Activated CD4-positive, alpha-beta T cell treated with anti-CD3 and anti-CD28 coated beads, Interleukin-2, Interleukin-4, amounts not matched to agents 100 ng/mL and 50 ng/mL, durations not matched to agents 16 hours and 8 hours (primary cell): ENCODE measurements at regions not wholly inside any gene's neighbourhood (a gene's known extent, or its start where the extent isn't known, plus 50 kb on each side); places are given as distances from the start of the nearest gene placed in this dataset.
"Not testable (repeated sequence)": the region's sequence is repeated elsewhere in the genome, so short reads cannot be mapped to it uniquely, and the experiment has no call there.

Experiments
- DNase-seq: peaks from one replicate; pipeline ENCODE4 v3.0.0-alpha.2; 2020; ENCODE audit warnings: low spot score

DNA sequence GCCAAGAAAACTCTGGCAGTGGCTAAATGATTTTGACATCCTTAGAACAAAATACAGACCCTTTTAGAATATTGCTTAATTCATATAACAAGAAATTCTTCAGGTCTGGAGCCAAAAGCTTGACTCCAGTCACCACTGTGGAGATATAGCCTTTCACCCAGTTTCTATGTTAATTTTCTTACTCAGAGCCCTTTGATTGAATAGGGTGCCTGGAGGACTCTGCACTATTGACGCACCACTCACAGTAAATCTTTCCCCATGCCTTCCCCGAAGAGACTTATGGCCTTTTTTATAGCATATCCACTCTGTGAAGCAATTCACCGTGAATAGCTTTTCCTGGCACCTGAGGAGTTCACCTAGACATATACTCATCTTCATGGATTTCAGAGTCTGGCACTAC lies 613.8 kb downstream of the ZWINT start:
- no peak for DNase-seq

DNA sequence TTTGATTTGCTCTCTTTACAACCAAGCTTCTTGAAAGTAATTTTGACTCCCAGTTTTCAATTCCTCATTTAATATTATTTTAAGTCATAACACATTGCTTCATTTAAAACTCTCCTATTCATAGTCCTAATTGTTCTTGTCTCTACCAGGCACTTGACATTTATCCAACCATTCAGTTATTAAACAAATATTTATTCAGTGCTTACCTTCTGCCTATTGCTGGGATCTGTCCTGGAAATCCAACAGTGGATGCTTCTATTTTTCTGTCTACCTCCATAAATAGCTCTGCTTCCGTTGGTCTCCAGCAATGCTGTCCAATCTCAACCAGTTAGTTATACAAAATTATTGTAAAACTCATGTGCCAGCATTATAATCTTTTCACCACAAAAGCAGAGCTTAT lies 615.1 kb downstream of the ZWINT start:
- DNase-seq = no peak

DNA sequence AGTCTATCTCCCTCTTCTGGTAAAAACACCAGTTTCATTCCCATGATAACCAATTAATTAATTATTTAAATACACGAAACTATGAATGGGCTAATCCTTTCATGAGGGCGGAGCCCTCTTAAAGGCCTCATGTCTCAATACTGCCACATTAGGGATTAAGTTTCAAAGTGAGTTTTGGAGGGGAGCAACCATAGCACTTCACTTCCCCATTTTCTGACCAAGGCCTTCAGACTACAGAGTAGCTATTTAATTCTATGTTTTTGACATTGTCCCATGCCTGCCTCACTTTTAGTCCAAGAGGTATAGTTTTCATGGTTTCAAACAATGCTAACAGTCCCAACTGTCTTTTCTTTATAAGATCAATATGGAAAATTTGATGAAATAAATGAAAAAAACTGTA lies 618.6 kb downstream of the ZWINT start:
- DNase-seq = no peak

DNA sequence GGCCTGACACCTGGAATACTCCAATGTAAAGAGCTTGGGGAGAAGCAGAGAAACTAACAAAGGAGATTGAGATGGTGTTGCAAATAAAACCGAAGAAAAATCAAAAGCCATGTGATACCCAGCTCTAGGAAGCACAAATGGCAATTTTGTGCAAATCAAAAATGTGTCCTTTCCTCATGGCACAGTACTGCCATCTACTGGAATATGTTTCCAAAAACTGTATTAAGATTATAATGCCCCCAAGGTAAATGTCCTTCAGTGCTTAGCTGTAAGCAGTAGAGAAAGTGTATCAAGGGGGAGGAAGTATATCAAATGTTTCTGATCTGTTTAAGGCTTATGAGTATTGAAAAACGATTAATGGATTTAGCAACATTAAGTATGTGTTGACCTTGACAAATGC lies 620.3 kb downstream of the ZWINT start:
- DNase-seq = not testable (repeated sequence)

DNA sequence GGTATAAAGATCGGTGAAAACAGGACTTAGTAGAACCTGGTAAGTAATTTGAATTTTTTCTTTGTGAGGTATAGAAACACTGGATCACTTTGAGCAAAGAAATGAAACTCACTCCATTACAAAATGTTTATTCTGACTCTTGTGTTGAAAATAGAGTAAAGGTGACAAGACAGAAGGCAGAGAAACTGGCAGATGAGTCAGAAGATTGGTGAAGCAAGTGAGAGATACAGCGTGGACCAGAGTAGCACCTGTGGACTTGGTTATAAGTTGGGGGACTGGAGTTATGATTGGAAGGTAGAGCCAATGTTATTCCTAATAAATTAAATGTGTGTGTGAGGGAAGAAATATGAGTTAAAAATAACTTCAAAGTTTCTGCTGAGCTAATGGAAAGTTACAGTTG lies 620.9 kb downstream of the ZWINT start:
- no peak for DNase-seq

DNA sequence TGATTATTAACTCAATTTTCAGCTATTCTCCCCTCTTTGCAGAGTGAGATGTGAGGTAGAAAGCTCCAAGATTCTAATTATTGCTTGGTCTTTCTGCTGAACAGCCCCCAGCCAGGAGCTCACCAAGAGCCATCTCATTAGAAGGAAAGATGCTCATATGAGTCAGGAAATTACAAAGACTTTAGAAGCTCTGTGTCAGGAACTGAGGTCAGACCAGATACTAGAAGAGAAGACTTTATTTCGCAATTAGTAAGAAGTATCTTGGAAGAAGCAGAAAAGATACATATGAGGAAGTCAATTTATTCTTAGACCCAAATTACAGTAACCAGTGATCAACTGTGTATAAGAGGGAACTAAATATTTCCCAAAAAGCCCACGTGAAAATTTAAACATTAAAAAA lies 626.9 kb downstream of the ZWINT start:
- no peak for DNase-seq

DNA sequence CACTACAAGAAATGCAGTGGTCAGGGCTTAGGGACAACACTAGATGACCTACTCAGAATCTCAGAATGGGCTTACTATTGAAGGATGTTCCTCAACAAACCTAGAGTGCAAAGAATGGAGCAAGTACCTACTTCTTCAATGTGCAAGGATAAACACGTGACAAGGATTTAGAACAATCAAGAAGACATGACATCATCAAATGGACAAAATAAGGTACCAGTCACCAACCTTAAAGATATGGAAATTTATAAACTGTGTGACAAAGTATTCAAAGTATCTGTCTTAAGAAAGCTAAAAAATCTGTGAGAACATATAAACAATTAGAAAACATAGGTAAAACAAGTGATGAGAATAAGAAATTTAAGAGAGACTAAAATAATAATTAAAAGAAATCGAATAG lies 656.1 kb downstream of the ZWINT start:
- no peak for DNase-seq

DNA sequence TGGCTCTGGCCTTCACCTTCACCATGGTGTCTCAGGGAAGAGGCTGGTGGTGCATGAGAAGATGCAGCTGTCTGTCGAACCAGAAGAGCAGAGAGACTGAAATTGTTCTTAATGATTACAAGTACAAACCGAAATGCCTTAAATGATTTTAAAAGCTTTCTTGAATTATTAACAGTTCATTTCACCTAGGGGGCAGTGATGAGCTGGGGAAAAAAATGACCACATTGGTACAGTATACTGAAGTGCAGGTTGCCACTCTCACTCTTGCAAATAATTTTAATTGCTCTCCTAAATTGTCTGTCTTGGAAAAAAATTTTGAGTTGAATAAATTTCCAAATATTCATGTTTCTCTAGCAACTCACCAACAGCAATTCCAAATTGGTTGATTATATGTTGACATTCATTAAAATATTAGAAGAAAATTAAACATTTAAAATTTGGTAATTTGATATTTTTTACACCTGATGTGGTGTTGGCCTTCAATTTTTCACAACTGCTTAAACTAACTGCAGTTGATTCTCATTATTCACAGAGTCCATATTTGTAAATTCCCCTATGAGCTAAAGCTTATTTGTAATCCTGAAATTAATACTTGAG lies 692.6 kb downstream of the ZWINT start:
- peak; percentile 4 for DNase-seq

DNA sequence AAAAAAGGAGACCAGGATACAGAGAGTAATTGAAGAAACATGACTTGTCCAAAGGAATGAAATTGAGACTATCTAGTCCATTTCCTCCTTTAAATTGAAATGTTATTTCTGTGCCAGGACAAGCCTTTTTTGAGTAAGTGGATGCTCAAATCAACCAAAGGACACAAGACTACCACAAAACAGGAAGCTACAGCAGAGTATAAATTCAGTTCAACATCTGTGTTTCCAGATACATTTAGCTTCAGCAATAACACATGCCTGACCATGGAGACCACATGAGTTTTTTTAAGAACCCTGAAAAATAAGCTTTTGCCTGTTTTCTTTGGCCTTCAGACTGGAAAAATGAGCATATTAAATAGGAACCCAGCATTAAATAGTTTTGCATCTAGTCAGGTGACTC lies 707.5 kb downstream of the ZWINT start:
- no peak for DNase-seq

DNA sequence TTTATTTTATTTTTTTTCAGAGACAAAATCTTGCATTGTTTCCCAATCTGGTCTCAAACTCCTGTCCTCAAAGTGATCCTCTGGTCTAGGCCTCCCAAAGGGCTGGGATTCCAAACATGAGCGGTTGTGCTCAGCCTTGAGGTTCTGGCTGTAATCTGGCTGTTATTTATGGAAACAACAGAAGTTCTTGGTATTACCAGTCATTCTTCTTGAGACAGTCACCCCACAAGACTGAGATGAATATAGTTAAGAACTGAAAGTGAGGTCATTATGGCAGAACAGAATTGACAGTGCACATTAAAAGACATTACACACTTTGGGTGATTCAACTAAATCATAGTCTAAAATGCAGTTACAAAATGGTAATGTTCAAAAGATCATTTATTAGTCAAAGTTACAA lies 719.5 kb downstream of the ZWINT start:
- no peak for DNase-seq

DNA sequence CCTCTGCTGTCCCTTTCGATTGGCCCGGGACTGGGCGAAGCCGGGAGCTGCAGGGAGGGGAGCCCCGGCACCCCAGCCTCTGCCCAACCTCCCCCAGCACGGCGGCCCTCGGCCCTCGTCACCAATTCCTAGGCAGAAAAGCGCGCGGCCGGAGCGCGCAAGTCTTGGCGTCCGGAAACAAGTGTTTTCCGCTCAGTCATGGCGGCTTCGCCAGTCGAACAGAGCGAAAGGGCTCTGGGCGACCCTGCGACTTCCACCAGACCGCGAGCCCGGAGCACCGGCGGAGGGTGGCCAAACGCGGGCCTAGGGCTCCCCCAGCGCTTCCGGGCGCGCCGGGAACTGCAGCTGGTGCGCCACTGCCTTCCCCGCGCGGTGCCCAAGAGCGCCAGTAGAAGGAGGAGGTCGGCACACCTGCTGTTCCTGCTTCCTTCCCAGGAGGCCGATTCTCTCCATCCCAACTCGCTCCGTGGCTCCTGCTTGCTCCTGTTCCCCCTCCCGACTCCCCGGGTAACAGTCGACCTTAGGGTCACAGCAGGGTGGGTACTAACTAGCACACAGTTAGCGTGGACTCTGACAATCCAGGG lies 729.9 kb downstream of the ZWINT start:
- DNase-seq = peak; percentile 44

DNA sequence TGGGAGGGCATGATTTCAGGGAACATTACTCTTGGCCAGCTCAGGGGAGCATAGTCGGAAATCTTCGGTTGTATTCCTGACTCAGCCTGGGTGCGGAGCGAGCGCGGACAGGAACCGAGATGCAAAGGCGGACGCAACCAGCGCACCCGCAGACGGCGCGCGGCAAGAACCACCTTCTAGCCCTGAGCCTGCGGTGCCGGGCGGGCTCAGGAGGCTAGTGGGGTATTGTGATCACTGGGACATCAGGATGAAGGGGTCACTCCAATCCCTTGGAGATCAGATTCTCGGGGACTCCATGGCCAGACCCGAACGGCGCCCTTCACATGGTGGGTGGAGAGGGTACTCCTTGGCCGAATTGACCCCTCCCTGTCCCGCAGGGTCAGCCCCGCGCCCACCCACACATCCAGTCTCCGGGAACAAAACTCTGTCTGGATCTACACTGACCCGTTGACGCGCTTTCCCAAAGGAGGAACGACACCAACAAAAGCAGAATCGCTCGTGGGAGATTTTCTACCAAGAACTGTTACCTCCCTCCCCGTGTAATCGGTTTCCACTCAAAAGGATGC lies 730.5 kb downstream of the ZWINT start:
- no peak for DNase-seq

DNA sequence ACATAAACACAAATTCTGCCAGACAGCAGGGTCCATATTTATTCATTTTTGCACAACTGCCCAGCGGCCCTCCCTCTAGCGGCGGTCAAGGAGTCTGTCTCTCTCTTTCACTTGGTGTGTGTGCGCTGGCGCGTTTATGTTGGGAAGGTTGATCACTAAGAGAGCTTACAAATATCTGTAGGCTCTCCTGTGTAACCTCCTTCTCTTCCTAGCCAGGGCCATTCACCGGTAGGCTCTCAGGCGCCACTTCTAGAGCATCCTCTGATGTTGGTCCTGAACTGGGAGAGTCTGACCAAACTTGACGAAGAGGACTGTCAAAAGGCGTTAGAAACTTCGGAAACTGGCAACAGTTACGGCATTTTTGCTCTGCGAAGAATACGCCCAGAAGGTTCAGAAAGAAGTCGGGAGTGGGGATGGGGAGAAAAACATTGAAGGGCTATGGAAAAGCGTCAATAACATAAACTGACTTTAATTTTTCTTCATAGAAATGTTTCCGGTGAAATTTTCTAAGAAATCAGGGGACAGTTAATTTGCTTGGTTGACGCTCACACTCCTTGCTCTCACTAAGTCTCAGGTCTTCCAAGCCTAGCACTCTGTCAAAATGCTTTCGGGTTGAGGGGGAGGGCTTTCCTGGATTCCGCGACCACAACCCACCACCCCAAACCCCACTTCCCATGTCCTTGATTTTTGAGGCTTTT lies 731.1 kb downstream of the ZWINT start:
- DNase-seq = no peak

DNA sequence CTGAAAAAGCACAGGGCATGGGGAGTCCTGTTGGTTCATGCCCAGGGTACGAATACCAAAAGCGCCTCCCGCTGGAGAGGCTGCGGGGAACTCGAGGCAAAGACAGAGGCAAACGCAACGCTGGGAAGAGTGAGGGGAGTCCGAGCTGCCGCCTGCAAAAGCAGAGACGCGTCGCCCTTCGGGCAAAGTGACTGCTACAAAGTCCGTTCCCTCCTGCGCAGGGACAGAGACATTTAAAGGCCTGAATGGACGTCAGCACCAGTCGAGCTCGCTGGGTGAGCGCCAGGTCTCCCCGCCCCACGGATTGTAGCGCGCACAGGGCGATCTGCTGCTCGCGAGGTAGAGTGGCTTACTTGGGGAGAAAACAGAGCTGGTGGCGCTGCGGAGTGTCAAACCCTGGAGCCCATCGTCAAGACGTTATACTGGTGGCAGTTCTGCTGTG lies 732.8 kb downstream of the ZWINT start:
- DNase-seq = no peak

DNA sequence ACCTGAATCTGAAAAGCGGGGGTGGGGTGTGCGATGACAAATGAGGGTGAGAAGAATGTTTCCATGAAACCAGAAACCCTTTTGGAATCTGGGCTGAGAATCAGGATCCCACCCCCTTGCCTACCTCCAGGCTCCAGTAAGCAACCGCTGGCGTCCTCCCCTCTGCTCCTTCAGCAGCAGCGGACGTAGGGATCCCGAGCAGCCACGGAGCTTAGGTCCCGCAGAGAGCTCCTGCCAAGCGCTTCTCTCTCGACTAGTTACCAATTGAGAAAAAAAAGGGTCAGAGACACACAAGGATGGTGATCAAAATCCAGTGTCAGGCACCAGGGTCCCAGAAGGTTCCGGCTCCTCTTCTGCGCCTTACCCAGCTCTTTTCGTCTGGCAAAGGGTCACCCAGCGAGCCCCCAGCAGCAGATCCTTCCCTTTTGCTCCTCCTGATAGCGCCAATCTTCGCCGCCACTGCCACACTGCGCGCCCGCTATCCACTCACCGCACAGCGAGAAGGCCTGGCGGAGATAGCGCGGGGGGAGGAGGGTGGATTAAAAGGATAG lies 733.5 kb downstream of the ZWINT start:
- DNase-seq = no peak

DNA sequence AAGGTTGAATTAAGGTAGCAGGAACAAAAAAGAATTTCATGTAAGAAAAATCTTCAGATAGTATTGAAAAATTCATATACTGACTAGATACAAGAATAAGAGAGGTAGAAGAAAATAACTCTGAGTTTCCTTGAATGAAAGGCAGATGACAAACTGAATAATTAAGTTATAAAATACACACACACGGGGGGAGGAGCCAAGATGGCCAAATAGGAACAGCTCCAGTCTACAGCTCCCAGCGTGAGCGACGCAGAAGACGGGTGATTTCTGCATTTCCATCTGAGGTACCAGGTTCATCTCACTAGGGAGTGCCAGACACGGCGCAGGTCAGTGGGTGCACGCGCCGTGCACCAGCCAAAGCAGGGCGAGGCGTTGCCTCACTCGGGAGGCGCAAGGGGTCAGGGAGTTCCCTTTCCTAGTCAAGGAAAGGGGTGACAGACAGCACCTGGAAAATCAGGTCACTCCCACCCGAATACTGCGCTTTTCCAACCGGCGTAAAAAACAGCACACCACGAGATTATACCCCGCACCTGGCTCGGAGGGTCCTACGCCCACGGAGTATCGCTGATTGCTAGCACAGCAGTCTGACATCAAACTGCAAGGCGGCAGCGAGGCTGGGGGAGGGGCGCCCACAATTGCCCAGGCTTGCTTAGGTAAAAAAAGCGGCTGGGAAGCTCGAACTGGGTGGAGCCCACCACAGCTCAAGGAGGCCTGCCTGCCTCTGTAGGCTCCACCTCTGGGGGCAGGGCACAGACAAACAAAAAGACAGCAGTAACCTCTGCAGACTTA lies 759.2 kb downstream of the ZWINT start:
- not testable (repeated sequence) for DNase-seq

DNA sequence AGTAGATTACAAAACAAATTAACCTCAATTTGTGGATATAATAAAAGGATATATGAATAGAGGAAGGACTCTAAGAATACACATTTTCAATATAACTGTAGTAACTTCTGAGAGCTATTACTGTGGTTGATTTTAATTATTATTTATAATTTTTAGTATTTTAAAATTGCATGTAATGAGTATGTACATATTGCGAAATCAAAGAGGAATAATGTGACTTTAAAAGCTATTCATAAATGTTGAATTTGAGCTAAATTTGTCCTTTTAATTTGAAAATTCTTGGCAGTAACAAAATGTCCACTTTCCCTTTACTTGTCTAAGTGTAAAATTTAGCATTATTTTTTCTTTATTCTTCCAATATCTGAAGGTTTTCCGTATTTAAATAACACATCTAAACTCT lies 750.6 kb upstream of the PCDH15 start:
- no peak for DNase-seq

DNA sequence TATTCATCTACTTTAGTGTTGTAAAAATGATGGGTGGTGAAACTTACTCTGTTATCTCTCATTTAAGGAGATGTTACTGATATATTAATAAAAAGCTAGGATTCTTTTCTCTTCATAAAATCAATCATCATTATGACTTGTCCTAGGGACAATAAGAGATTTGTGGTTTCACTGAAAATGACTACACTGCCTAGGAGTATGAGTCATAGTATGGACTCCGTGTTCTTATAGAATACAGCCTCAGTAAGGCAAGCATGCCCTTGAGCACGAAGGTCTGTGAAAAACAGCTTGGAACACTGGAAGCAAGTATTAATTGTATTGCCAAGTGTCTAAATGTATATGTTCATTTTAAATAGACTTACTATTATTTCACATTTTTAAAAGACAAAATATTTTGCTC lies 749.2 kb upstream of the PCDH15 start:
- DNase-seq = no peak

DNA sequence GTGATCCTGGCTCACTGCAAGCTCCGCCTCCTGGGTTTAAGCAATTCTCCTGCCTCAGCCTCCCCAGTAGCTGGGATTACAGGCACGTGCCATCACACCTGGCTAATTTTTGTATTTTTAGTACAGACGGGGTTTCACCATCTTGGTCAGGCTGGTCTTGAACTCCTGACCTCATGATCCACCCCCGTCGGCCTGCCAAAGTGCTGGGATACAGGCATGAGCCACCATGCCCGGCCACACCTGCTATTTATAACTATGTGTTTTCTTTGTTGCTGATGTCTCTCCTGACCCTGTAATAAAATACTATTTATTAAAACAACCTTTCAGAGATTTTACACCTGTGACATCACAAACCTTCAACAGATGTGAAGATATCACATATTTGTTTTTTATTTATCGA lies 736.5 kb upstream of the PCDH15 start:
- not testable (repeated sequence) for DNase-seq

DNA sequence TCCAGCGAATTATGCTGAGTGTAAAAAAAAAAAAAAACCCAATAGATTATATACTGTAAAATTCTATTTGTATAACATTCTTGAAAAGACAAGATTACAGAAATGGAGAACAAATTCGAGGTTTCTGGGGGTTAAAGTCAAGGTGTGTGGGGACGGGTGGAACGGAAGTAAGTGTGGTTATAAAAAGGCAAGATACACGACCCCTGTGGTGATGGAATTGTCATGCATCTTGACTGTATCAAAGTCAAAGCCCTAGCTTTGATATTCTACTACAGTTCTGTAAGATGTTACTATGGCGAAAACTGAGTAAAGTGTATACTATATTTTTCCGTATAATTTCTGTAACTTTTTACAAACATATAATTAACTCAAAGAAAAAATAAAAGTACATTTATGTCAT lies 718.2 kb upstream of the PCDH15 start:
- no peak for DNase-seq

DNA sequence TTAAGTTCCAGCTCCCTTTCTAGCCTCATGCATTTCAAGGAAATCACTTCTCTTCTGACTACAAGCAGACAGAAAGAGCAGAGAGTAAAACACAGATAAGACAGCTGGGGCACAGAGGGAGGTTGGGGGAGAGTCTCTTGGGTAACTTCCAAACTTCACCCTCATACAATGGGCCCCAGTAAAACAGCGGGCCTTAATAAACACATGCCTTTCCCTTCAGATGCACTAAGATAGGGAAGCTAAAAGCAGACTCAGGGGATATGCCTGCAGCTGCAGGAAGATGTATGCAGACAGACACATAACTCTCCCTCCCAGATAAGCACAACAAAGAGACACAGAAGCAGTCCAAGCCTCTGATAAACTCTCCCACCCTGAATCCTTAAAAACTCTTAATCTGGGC lies 717.4 kb upstream of the PCDH15 start:
- not testable (repeated sequence) for DNase-seq

DNA sequence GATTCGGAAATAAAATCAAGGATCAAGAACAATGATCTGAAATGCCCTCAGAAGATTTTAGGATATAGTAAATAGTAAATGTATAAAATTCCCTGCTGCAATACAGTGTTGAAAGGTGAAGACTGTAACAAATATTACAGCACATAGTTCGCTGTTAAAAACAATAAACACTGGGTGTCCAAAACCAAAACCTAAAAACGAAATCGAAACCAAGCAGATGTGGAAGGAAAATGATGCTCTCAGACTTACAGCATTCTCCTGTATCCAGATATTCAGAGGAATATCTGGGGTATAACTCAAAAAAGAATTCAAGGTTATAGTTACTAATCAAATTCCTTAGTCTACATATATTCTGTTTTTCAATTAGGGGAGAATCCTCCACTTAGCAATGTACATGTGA lies 708.1 kb upstream of the PCDH15 start:
- no peak for DNase-seq
